ENCODE measurements at regions not wholly inside any gene's neighbourhood (a gene's known extent, or its start where the extent isn't known, plus 50 kb on each side); places are given as distances from the start of the nearest gene placed in this dataset.

GRCh38 chr2:168300460-168300859, 53.1 kb upstream of the STK39 start:
- no peak overlapping the region for H3K4me2 ChIP-seq (ENCODE audit: low read length)
- H3K79me2 ChIP-seq (ENCODE audit: insufficient read depth, low read length) = no peaks in the 10 kb centered on the region
- no peak overlapping the region for H2AFZ ChIP-seq (ENCODE audit: low read depth, low read length)
- H3K36me3 ChIP-seq (ENCODE audit: insufficient read depth, low read length) = no peaks in the 10 kb centered on the region
- H3K4me1 ChIP-seq (ENCODE audit: insufficient read depth, low read length) = no peaks in the 10 kb centered on the region
- Mint-ChIP-seq H3K27me3 (ENCODE audit: low read depth, unreplicated experiment) (no peaks in the 10 kb centered on the region), H3K36me3 (ENCODE audit: low read depth, unreplicated experiment) (no peaks in the 10 kb centered on the region), H3K27ac (ENCODE audit: unreplicated experiment) (no peak overlapping the region), H3K4me1 (ENCODE audit: low read depth, unreplicated experiment) (no peaks in the 10 kb centered on the region), H3K9me3 (ENCODE audit: unreplicated experiment) (no peaks in the 10 kb centered on the region), H3K4me3 (ENCODE audit: unreplicated experiment) (no peak overlapping the region)
- no peak for TF ChIP-seq CTCF (IDR thresholded peaks at IDR 0.05; ENCODE audit: insufficient read depth, low read depth, low read length)
- no peak for TF ChIP-seq EZH2 (IDR thresholded peaks at IDR 0.05; ENCODE audit: insufficient read depth, low read length)
- H3K27me3 ChIP-seq (ENCODE audit: insufficient read depth, low read length) = no peaks in the 10 kb centered on the region
- FAIRE-seq (no peak), DNase-seq (ENCODE audit: low read depth) (peak; percentile 39)
- H3K9ac ChIP-seq (ENCODE audit: low read length) = no peak overlapping the region
- H4K20me1 ChIP-seq (ENCODE audit: insufficient read depth, low read length) = no peaks in the 10 kb centered on the region
- H3K27ac ChIP-seq (ENCODE audit: low read depth, low read length) = no peak overlapping the region
- H3K9me3 ChIP-seq (ENCODE audit: insufficient read depth, low read depth, low read length) = no peaks in the 10 kb centered on the region
- H3K4me3 ChIP-seq (ENCODE audit: insufficient read depth, low read depth, low read length) = no peak overlapping the region

GRCh38 chr2:168304024-168304681, 56.8 kb upstream of the STK39 start:
- Histone ChIP-seq H3K9me3 (ENCODE audit: insufficient read depth, low read depth, low read length) (no peaks in the 10 kb centered on the region), H3K27me3 (ENCODE audit: insufficient read depth, low read length) (no peaks in the 10 kb centered on the region), H3K36me3 (ENCODE audit: insufficient read depth, low read length) (no peaks in the 10 kb centered on the region), H4K20me1 (ENCODE audit: insufficient read depth, low read length) (no peaks in the 10 kb centered on the region), H3K4me1 (ENCODE audit: insufficient read depth, low read length) (no peaks in the 10 kb centered on the region), H3K79me2 (ENCODE audit: insufficient read depth, low read length) (no peaks in the 10 kb centered on the region), H2AFZ (ENCODE audit: low read depth, low read length) (no peak overlapping the region), H3K9ac (ENCODE audit: low read length) (no peak overlapping the region), H3K27ac (ENCODE audit: low read depth, low read length) (no peak overlapping the region), H3K4me2 (ENCODE audit: low read length) (no peak overlapping the region), H3K4me3 (ENCODE audit: insufficient read depth, low read depth, low read length) (no peak overlapping the region)
- Mint-ChIP-seq H3K27ac (ENCODE audit: unreplicated experiment) (no peak overlapping the region), H3K9me3 (ENCODE audit: unreplicated experiment) (peaks cover 5% of the 10 kb centered on the region), H3K36me3 (ENCODE audit: low read depth, unreplicated experiment) (no peaks in the 10 kb centered on the region), H3K4me3 (ENCODE audit: unreplicated experiment) (no peak overlapping the region), H3K4me1 (ENCODE audit: low read depth, unreplicated experiment) (no peaks in the 10 kb centered on the region), H3K27me3 (ENCODE audit: low read depth, unreplicated experiment) (no peaks in the 10 kb centered on the region)
- no peak for FAIRE-seq
- DNase-seq (ENCODE audit: low read depth) = no peak
- no peak for TF ChIP-seq EZH2 (IDR thresholded peaks at IDR 0.05; ENCODE audit: insufficient read depth, low read length)
- TF ChIP-seq CTCF (IDR thresholded peaks at IDR 0.05; ENCODE audit: insufficient read depth, low read depth, low read length) = no peak

GRCh38 chr2:168307379-168307778, 60.0 kb upstream of the STK39 start:
- Histone ChIP-seq H3K4me1 (ENCODE audit: insufficient read depth, low read length) (no peaks in the 10 kb centered on the region), H3K79me2 (ENCODE audit: insufficient read depth, low read length) (no peaks in the 10 kb centered on the region), H3K27ac (ENCODE audit: low read depth, low read length) (no peak overlapping the region), H3K9ac (ENCODE audit: low read length) (no peak overlapping the region), H2AFZ (ENCODE audit: low read depth, low read length) (no peak overlapping the region), H3K4me2 (ENCODE audit: low read length) (no peak overlapping the region), H3K4me3 (ENCODE audit: insufficient read depth, low read depth, low read length) (no peak overlapping the region), H3K27me3 (ENCODE audit: insufficient read depth, low read length) (no peaks in the 10 kb centered on the region), H3K36me3 (ENCODE audit: insufficient read depth, low read length) (no peaks in the 10 kb centered on the region), H4K20me1 (ENCODE audit: insufficient read depth, low read length) (no peaks in the 10 kb centered on the region), H3K9me3 (ENCODE audit: insufficient read depth, low read depth, low read length) (no peaks in the 10 kb centered on the region)
- Mint-ChIP-seq H3K27ac (ENCODE audit: unreplicated experiment) (no peak overlapping the region), H3K4me3 (ENCODE audit: unreplicated experiment) (no peak overlapping the region), H3K4me1 (ENCODE audit: low read depth, unreplicated experiment) (peaks cover 2% of the 10 kb centered on the region), H3K27me3 (ENCODE audit: low read depth, unreplicated experiment) (no peaks in the 10 kb centered on the region), H3K9me3 (ENCODE audit: unreplicated experiment) (peaks cover 5% of the 10 kb centered on the region), H3K36me3 (ENCODE audit: low read depth, unreplicated experiment) (no peaks in the 10 kb centered on the region)
- FAIRE-seq = no peak
- no peak for DNase-seq (ENCODE audit: low read depth)
- TF ChIP-seq EZH2 (IDR thresholded peaks at IDR 0.05; ENCODE audit: insufficient read depth, low read length) = no peak

Data from astrocyte (in vitro differentiated cells and primary cell).